ENCODE measurements at regions not wholly inside any gene's neighbourhood (a gene's known extent, or its start where the extent isn't known, plus 50 kb on each side); places are given as distances from the start of the nearest gene placed in this dataset.

DNA sequence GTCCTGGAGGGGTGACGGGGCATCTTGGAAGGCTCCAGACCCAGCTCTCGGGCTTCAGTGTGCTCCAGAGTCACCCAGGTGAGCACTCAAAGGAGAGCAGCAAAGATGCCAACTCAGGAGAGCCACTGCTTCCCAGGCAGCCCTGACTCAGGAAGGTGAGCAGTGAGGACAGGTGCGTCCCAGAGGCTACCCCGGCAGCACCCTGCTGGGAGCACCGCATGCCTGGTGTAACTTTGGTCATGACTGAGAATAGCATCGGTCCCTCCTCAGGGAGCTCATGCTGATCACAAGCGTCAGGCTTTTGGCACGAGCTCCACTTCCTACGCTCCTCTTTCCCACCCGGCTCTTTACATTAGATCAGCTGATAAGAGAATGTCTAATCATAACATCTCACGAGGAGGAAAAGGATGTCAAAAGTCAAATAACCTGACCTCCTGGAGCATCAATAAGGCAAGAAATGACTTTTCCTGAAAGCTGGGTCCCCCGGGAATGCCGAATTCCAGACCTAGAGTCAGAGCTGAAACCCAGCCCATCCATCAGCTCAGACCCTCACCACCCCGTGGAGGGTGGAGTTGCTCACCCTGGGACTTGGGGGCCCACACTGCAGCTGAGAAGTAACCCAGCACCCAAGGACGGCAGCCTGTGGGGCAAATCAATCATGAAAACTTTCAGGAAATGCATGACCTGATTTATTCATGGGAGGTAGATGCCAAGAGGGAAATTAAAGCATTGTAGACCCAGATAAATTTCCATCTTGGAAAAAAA, 248.8 kb downstream of the ACKR3 start:
- no peak overlapping the region for H3K4me3 ChIP-seq
- no peaks in the 10 kb centered on the region for H3K27me3 ChIP-seq
- H3K4me1 ChIP-seq (ENCODE audit: insufficient read depth): no peaks in the 10 kb centered on the region
- H3K9me3 ChIP-seq: no peaks in the 10 kb centered on the region
- intact Hi-C loops (cut with DNase I): no loop called here
- WGBS, 3 donors: 57 to 67% (median 66%) methylated on average over 15 of the region's 15 CpGs
- no peak for DNase-seq
- no peaks in the 10 kb centered on the region for H3K36me3 ChIP-seq
- no peak overlapping the region for H3K27ac ChIP-seq
- TF ChIP-seq EP300 (IDR thresholded peaks at IDR 0.05) (no peak), POLR2A (IDR thresholded peaks at IDR 0.05) (no peak)
- TF ChIP-seq, protein P1, sequence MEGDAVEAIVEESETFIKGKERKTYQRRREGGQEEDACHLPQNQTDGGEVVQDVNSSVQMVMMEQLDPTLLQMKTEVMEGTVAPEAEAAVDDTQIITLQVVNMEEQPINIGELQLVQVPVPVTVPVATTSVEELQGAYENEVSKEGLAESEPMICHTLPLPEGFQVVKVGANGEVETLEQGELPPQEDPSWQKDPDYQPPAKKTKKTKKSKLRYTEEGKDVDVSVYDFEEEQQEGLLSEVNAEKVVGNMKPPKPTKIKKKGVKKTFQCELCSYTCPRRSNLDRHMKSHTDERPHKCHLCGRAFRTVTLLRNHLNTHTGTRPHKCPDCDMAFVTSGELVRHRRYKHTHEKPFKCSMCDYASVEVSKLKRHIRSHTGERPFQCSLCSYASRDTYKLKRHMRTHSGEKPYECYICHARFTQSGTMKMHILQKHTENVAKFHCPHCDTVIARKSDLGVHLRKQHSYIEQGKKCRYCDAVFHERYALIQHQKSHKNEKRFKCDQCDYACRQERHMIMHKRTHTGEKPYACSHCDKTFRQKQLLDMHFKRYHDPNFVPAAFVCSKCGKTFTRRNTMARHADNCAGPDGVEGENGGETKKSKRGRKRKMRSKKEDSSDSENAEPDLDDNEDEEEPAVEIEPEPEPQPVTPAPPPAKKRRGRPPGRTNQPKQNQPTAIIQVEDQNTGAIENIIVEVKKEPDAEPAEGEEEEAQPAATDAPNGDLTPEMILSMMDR (IDR thresholded peaks at IDR 0.05): no peak

DNA sequence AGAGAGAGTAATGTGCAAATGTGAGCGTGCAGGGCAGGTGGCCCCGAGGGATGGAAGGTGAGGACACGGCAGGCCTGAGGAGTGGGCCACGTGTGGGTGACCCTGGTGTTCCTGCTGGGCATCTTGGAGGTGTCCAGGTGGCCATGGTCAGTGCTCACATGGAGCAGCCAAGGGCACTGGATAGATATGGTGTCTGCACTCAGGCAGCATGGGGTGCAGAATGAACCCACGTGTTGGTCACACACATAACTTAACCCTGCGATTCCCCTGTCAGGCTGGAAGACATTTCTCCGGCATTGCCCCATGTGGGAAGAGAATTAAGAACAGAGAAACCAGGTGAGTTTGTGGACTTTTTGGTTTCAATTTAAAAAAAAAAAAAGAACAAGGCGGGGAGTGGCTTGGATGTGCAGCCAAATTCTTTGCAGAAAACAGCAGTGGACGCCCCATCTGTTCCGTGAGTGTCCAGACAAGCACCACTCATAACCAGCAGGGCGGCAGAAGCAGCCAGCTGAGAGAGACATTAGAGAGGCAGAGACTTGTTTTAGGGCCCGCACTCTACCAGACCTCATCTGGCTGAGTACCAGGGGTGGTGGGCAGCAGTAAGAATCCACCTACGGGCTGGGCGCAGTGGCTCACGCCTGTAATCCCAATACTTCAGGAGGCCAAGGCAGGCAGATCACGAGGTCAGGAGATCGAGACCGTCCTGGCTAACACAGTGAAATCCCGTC, 249.8 kb downstream of the ACKR3 start:
- no peak overlapping the region for H3K4me3 ChIP-seq
- no peaks in the 10 kb centered on the region for H3K27me3 ChIP-seq
- H3K4me1 ChIP-seq (ENCODE audit: insufficient read depth): no peaks in the 10 kb centered on the region
- intact Hi-C loops (cut with DNase I): no loop called here
- TF ChIP-seq EP300 (IDR thresholded peaks at IDR 0.05) (no peak), POLR2A (IDR thresholded peaks at IDR 0.05) (no peak)
- TF ChIP-seq, protein P1 (IDR thresholded peaks at IDR 0.05): no peak
- H3K9me3 ChIP-seq: no peaks in the 10 kb centered on the region
- DNase-seq: no peak
- 80 to 84% (median 84%) methylated on average over 19 of the region's 19 CpGs for WGBS, 3 donors
- no peak overlapping the region for H3K27ac ChIP-seq
- H3K36me3 ChIP-seq: no peaks in the 10 kb centered on the region

DNA sequence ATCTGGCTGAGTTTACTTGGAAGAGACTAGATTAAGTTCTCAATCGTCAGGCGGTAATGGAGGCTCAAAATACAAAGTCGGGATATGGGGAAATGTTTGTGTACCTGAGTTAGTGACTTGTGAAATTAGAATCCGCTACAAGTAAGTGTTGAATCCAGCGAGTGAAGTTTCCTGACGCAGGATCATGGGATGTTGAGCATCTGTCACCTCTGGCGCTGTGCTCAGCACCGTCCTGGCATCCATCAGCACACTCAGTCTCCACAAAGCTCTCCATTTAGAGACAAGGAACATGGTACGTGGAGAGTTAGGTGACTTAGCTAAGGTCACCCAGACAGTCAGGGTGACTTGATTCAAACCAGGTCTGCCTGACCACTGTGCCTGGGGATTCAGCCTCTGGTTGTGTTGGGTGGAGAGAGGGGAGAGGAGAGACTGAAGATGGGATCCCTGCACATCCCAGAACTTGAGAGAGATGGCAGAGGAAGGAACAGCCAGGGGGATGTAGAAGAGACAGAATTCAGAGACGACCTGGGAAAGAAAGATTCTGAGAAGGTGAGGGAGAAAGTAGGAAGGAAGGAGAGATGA, 251.2 kb downstream of the ACKR3 start:
- 87 to 93% (median 91%) methylated on average over 10 of the region's 10 CpGs for WGBS, 3 donors
- Histone ChIP-seq H3K4me3 (no peak overlapping the region), H3K27ac (no peak overlapping the region), H3K27me3 (no peaks in the 10 kb centered on the region), H3K9me3 (no peaks in the 10 kb centered on the region), H3K36me3 (no peaks in the 10 kb centered on the region), H3K4me1 (ENCODE audit: insufficient read depth) (no peaks in the 10 kb centered on the region)
- DNase-seq: no peak
- TF ChIP-seq POLR2A (IDR thresholded peaks at IDR 0.05): no peak
- TF ChIP-seq, protein P1 (IDR thresholded peaks at IDR 0.05): no peak
- TF ChIP-seq EP300 (IDR thresholded peaks at IDR 0.05): no peak
- intact Hi-C loops (cut with DNase I): no loop called here

DNA sequence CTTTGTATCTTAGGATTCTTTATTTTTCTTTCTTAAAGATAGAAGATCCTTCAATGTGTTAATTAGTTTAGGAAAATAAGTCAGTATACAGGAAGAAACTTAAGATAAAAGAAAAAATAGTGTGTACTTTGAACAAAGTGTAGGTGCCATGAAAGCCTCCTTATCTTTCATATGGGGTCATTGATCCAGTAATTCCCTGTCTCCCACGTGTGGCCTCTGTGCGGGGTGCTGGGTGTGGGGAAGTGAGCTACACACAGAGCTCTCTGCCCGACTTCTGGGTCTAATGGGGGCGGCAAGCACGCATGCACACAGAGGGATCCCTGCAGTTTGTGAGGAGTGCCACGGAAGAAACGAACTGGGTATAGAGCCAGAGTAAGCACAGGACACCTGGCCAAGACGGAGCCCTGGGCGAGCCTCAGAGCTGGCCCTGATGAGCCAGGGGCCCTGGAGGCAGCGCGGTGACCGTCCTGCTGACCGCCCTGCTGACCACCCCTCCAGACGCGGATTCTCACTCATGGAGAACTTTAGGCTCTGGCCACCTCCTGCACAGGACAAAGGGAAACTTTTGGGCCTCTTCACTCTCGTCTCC, 253.5 kb downstream of the ACKR3 start:
- 90 to 93% (median 91%) methylated on average over 16 of the region's 16 CpGs for WGBS, 3 donors
- H3K9me3 ChIP-seq: no peaks in the 10 kb centered on the region
- TF ChIP-seq EP300 (IDR thresholded peaks at IDR 0.05): no peak
- no peak for TF ChIP-seq POLR2A (IDR thresholded peaks at IDR 0.05)
- TF ChIP-seq, protein P1 (IDR thresholded peaks at IDR 0.05): no peak
- intact Hi-C loops (cut with DNase I): no loop called here
- no peaks in the 10 kb centered on the region for H3K36me3 ChIP-seq
- no peaks in the 10 kb centered on the region for H3K27me3 ChIP-seq
- H3K4me1 ChIP-seq (ENCODE audit: insufficient read depth): no peaks in the 10 kb centered on the region
- no peak overlapping the region for H3K27ac ChIP-seq
- DNase-seq: no peak
- H3K4me3 ChIP-seq: no peak overlapping the region

Measured in ovary (tissue), 7 donors.